ENCODE measurements at regions not wholly inside any gene's neighbourhood (a gene's known extent, or its start where the extent isn't known, plus 50 kb on each side); places are given as distances from the start of the nearest gene placed in this dataset.

DNA sequence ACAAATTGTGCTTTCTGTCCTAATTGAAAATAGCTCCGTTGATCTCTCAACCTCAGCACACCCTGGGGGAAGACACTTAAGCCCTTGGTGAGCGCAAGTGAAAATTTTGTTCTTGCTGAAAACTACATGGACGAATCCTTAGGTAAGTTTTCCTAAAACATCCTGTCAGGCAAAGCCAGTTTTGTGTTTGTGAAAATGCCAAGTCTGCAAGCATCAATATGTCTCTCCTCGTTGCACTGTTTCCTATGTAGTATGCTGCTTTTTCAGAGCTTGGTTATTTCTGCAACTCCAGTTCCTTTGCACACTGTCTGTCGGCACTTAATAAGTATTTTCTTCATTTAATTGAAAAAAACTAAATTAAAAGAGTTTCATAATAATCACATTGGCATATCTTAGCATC, 146.9 kb upstream of the POU3F3 start:
- TF ChIP-seq POLR2A (IDR thresholded peaks at IDR 0.05), result no peak
- TF ChIP-seq, protein P1, sequence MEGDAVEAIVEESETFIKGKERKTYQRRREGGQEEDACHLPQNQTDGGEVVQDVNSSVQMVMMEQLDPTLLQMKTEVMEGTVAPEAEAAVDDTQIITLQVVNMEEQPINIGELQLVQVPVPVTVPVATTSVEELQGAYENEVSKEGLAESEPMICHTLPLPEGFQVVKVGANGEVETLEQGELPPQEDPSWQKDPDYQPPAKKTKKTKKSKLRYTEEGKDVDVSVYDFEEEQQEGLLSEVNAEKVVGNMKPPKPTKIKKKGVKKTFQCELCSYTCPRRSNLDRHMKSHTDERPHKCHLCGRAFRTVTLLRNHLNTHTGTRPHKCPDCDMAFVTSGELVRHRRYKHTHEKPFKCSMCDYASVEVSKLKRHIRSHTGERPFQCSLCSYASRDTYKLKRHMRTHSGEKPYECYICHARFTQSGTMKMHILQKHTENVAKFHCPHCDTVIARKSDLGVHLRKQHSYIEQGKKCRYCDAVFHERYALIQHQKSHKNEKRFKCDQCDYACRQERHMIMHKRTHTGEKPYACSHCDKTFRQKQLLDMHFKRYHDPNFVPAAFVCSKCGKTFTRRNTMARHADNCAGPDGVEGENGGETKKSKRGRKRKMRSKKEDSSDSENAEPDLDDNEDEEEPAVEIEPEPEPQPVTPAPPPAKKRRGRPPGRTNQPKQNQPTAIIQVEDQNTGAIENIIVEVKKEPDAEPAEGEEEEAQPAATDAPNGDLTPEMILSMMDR (IDR thresholded peaks at IDR 0.05 in 8 of 11, conservative IDR thresholded peaks at IDR 0.05 in 3 of 11), result no peak
- TF ChIP-seq POLR2AphosphoS5 (IDR thresholded peaks at IDR 0.05), result no peak

Data from spleen (tissue), 7 donors.